IMR-90 (cell line): ENCODE measurements at regions not wholly inside any gene's neighbourhood (a gene's known extent, or its start where the extent isn't known, plus 50 kb on each side); places are given as distances from the start of the nearest gene placed in this dataset.

ENCODE experiments used
- ATAC-seq: fragments of 200-7000 bp; cut with Tn5 transposase; 2 replicates; pipeline ENCODE4 v1.9.1; 2020; ENCODE audit warnings: low read depth, mild to moderate bottlenecking, moderate library complexity
- BruUV-seq: library from RNA; stranded (reverse); fragments of 400-500 nt; replicated peaks from 2 replicates; lab custom pipeline; 2021; lab: Mats Ljungman, UMichigan
- CTCF ChIA-PET: fragments of 300-600 bp; formaldehyde crosslinking; extraction: SDS; loops from one replicate; lab custom pipeline; 2021; ENCODE audit warnings: antibody characterized with exemption; lab: Yijun Ruan, JAX
- POLR2A ChIA-PET: fragments of 300-600 bp; sonication (Branson Sonifier 250); formaldehyde crosslinking; loops from one replicate; lab custom pipeline; 2022; ENCODE audit warnings: antibody characterized with exemption; ENCODE audit not compliant: unreplicated experiment; lab: Charles Lee
- DNase-seq: peaks from one replicate; pipeline ENCODE4 v3.0.0; 2013
- H2AFZ ChIP-seq: replicated peaks from 2 replicates; pipeline ENCODE3; 2013; ENCODE audit warnings: low read length, mild to moderate bottlenecking; ENCODE audit not compliant: poor library complexity
- H2AK5ac ChIP-seq: 2 replicates; pipeline ENCODE4 v1.6.1; 2013; ENCODE audit warnings: low read depth, low read length, inconsistent platforms
- H2AK9ac ChIP-seq: replicated peaks from 2 replicates; pipeline ENCODE3; 2013; ENCODE audit warnings: mild to moderate bottlenecking, low read depth, low read length, moderate library complexity; ENCODE audit not compliant: poor library complexity
- H2BK120ac ChIP-seq: 2 replicates; pipeline ENCODE4 v1.6.1; 2013; ENCODE audit warnings: low read depth, low read length, inconsistent platforms
- H2BK15ac ChIP-seq: 3 replicates; pipeline ENCODE4 v1.6.1; 2013; ENCODE audit warnings: low read depth, low read length, inconsistent platforms
- H2BK20ac ChIP-seq: 2 replicates; pipeline ENCODE4 v1.6.1; 2013; ENCODE audit warnings: low read depth, mild to moderate bottlenecking, inconsistent platforms, low read length, moderate library complexity
- H2BK5ac ChIP-seq: 2 replicates; pipeline ENCODE4 v1.6.1; 2013; ENCODE audit warnings: mild to moderate bottlenecking, low read depth, low read length, inconsistent platforms; ENCODE audit not compliant: poor library complexity, severe bottlenecking
- H3K14ac ChIP-seq: replicated peaks from 2 replicates; pipeline ENCODE4 v1.6.1; 2013; ENCODE audit warnings: low read depth, low read length, inconsistent platforms
- H3K18ac ChIP-seq: 2 replicates; pipeline ENCODE4 v1.6.1; 2013; ENCODE audit warnings: low read depth, low read length, control low read depth
- H3K23ac ChIP-seq: 2 replicates; pipeline ENCODE4 v1.6.1; 2013; ENCODE audit warnings: low read depth, low read length, inconsistent platforms
- H3K27ac ChIP-seq: 2 replicates; pipeline ENCODE4 v1.5.1; 2013; ENCODE audit warnings: mild to moderate bottlenecking, control low read depth, low read length; ENCODE audit not compliant: insufficient read depth
- H3K27me3 ChIP-seq: 2 replicates; pipeline ENCODE4 v1.6.1; 2013; ENCODE audit warnings: low read length; ENCODE audit not compliant: control insufficient read depth, insufficient read depth
- H3K36me3 ChIP-seq: 2 replicates; pipeline ENCODE4 v1.6.1; 2013; ENCODE audit warnings: low read length, mixed read lengths; ENCODE audit not compliant: control insufficient read depth, insufficient read depth
- H3K4ac ChIP-seq: 2 replicates; pipeline ENCODE4 v1.6.1; 2013; ENCODE audit warnings: low read depth, low read length, inconsistent platforms
- H3K4me1 ChIP-seq: 2 replicates; pipeline ENCODE4 v1.6.1; 2013; ENCODE audit warnings: low read length, mixed read lengths; ENCODE audit not compliant: control insufficient read depth, insufficient read depth
- H3K4me2 ChIP-seq: 2 replicates; pipeline ENCODE4 v1.6.1; 2013; ENCODE audit warnings: low read depth, mild to moderate bottlenecking, control low read depth, low read length, moderate library complexity
- H3K4me3 ChIP-seq: 2 replicates; pipeline ENCODE4 v1.5.1; 2013; ENCODE audit warnings: low read depth, mild to moderate bottlenecking, control low read depth, low read length, moderate library complexity; ENCODE audit not compliant: insufficient read depth
- H3K56ac ChIP-seq: 2 replicates; pipeline ENCODE4 v1.6.1; 2013; ENCODE audit warnings: low read length, inconsistent platforms; ENCODE audit not compliant: insufficient read depth; ENCODE audit errors: extremely low read depth
- H3K79me1 ChIP-seq, 2 experiments: 2 replicates each; pipeline ENCODE4 v1.6.1; 2013; ENCODE audit warnings: low read length in 2 of 2, inconsistent platforms in 1 of 2, low read depth in 1 of 2
- H3K9ac ChIP-seq: 2 replicates; pipeline ENCODE4 v1.6.1; 2013; ENCODE audit warnings: low read depth, low read length, control low read depth
- H3K9me1 ChIP-seq: 2 replicates; pipeline ENCODE4 v1.6.1; 2013; ENCODE audit warnings: low read length, inconsistent platforms; ENCODE audit not compliant: insufficient read depth
- H3K9me3 ChIP-seq: 2 replicates; pipeline ENCODE4 v1.6.1; 2013; ENCODE audit warnings: low read length; ENCODE audit not compliant: control insufficient read depth, insufficient read depth
- H4K20me1 ChIP-seq: 2 replicates; pipeline ENCODE4 v1.6.1; 2013; ENCODE audit warnings: low read length, inconsistent platforms; ENCODE audit not compliant: insufficient read depth
- H4K5ac ChIP-seq: 2 replicates; pipeline ENCODE4 v1.6.1; 2013; ENCODE audit warnings: mild to moderate bottlenecking, low read depth, low read length, control low read depth
- H4K8ac ChIP-seq, 2 experiments: 2 replicates each; pipeline ENCODE4 v1.6.1; 2013; ENCODE audit warnings: low read depth in 2 of 2, low read length in 2 of 2, control low read depth in 1 of 2, inconsistent platforms in 1 of 2
- H4K91ac ChIP-seq: 2 replicates; pipeline ENCODE4 v1.6.1; 2013; ENCODE audit warnings: low read depth, low read length, inconsistent platforms; ENCODE audit not compliant: insufficient read depth
- BHLHE40 ChIP-seq: fragments of 150-350 bp; IDR thresholded peaks from 2 replicates; pipeline ENCODE4 v1.6.1; 2016; ENCODE audit warnings: mild to moderate bottlenecking, low read depth, low read length
- CEBPB ChIP-seq: IDR thresholded peaks from 2 replicates; pipeline ENCODE4 v1.6.1; 2012; ENCODE audit warnings: low read depth, low read length, improper control_type of control experiment
- CHD1 ChIP-seq: IDR thresholded peaks from 2 replicates; pipeline ENCODE4 v1.6.1; 2012; ENCODE audit warnings: low read depth, low read length, improper control_type of control experiment
- CTCF ChIP-seq: conservative IDR thresholded peaks from 2 replicates; pipeline ENCODE4 v1.5.1; 2012; ENCODE audit warnings: mild to moderate bottlenecking, low read depth, low read length, improper control_type of control experiment
- ELK1 ChIP-seq: fragments of 150-350 bp; IDR thresholded peaks from 2 replicates; pipeline ENCODE4 v1.6.1; 2016; ENCODE audit warnings: low read depth, mild to moderate bottlenecking, low read length, moderate library complexity, borderline replicate concordance
- FOS ChIP-seq: fragments of 150-350 bp; IDR thresholded peaks from 2 replicates; pipeline ENCODE4 v1.6.1; 2016; ENCODE audit warnings: low read depth, low read length
- MAFK ChIP-seq: IDR thresholded peaks from 2 replicates; pipeline ENCODE4 v1.6.1; 2012; ENCODE audit warnings: low read depth, low read length, improper control_type of control experiment
- MAZ ChIP-seq: IDR thresholded peaks from 2 replicates; pipeline ENCODE4 v1.6.1; 2012; ENCODE audit warnings: low read depth, mild to moderate bottlenecking, low read length, improper control_type of control experiment, moderate library complexity, borderline replicate concordance
- MXI1 ChIP-seq: IDR thresholded peaks from 2 replicates; pipeline ENCODE4 v1.6.1; 2012; ENCODE audit warnings: low read depth, mild to moderate bottlenecking, low read length, moderate library complexity, borderline replicate concordance
- NFE2L2 ChIP-seq: fragments of 150-350 bp; IDR thresholded peaks from 2 replicates; pipeline ENCODE4 v1.6.1; 2016; ENCODE audit warnings: low read depth, mild to moderate bottlenecking, low read length
- POLR2A ChIP-seq: IDR thresholded peaks from 2 replicates; pipeline ENCODE4 v1.6.1; 2012; ENCODE audit warnings: mild to moderate bottlenecking, low read depth, low read length
- RAD21 ChIP-seq: IDR thresholded peaks from 2 replicates; pipeline ENCODE4 v1.6.1; 2012; ENCODE audit warnings: low read length, improper control_type of control experiment
- RCOR1 ChIP-seq: IDR thresholded peaks from 2 replicates; pipeline ENCODE4 v1.6.1; 2012; ENCODE audit warnings: mild to moderate bottlenecking, low read length, improper control_type of control experiment; ENCODE audit not compliant: insufficient replicate concordance
- RFX5 ChIP-seq: IDR thresholded peaks from 2 replicates; pipeline ENCODE4 v1.8.0; 2012; ENCODE audit warnings: low read depth, mild to moderate bottlenecking, low read length, moderate library complexity
- SMC3 ChIP-seq: fragments of 150-350 bp; IDR thresholded peaks from 2 replicates; pipeline ENCODE4 v1.6.1; 2016; ENCODE audit warnings: low read depth, mild to moderate bottlenecking, antibody characterized with exemption, low read length, moderate library complexity
- USF2 ChIP-seq: fragments of 150-350 bp; IDR thresholded peaks from 2 replicates; pipeline ENCODE4 v1.6.1; 2017; ENCODE audit warnings: mild to moderate bottlenecking, antibody characterized with exemption, low read length, low read depth
- WGBS, 2 experiments: methylation state at CpG; one replicate each; pipeline versions ENCODE4 v1.1.5 to v1.1.7; 2013; ENCODE audit warnings: missing lambda C conversion rate in 2 of 2; ENCODE audit not compliant: insufficient read length in 1 of 2; ENCODE audit errors: extremely low coverage in 2 of 2; 5-methylcytosine and 5-hydroxymethylcytosine counted together
- dilution Hi-C: fragments of 300-500 bp; cut with HindIII; formaldehyde crosslinking; loops from one replicate; pipeline ENCODE4 v1.14.3; 2018; ENCODE audit warnings: low sequenced_read_pairs; ENCODE audit not compliant: unreplicated experiment
- in situ Hi-C: fragments of 300-500 bp; cut with MboI; formaldehyde crosslinking; loops from 3 replicates; pipeline ENCODE4 v1.14.3; 2019; ENCODE audit warnings: low sequenced_read_pairs, inconsistent platforms, mixed read lengths
- intact Hi-C: fragments of 100-400 bp; cut with micrococcal nuclease; formaldehyde crosslinking; loops from 2 replicates; pipeline ENCODE4 v1.10.0; 2022

- H3K4me3 ChIP-seq, result no peak overlapping the region
- dilution Hi-C loops, result no loop called here
- ChIA-PET POLR2A (no interaction called here), CTCF (no interaction called here)
- H3K9ac ChIP-seq, result no peak overlapping the region
- no CpG with 5 or more reads among the region's 1 CpG for WGBS, 2 experiments
- H3K4me2 ChIP-seq, result no peak overlapping the region
- no peak overlapping the region for H3K23ac ChIP-seq
- H3K9me3 ChIP-seq, result peaks cover 2% of the 10 kb centered on the region; the same call in 1 of the 2 replicates
- H3K4ac ChIP-seq, result no peak overlapping the region
- ATAC-seq (no peak), DNase-seq (no peak)
- H3K9me1 ChIP-seq, result no peaks in the 10 kb centered on the region
- H3K56ac ChIP-seq, result no peak overlapping the region
- no peak overlapping the region for H3K14ac ChIP-seq
- H2BK5ac ChIP-seq, result no peak overlapping the region
- H2AFZ ChIP-seq, result no peak overlapping the region
- no peaks in the 10 kb centered on the region for H3K36me3 ChIP-seq
- no peak overlapping the region for H4K8ac ChIP-seq
- TF ChIP-seq RAD21 (no peak), USF2 (no peak), SMC3 (no peak), MAFK (no peak), MAZ (no peak), BHLHE40 (no peak), ELK1 (no peak), CEBPB (no peak), RFX5 (no peak), RCOR1 (no peak), NFE2L2 (no peak), MXI1 (no peak), CTCF (no peak), POLR2A (no peak), CHD1 (no peak), FOS (no peak)
- H2AK9ac ChIP-seq, result no peak overlapping the region
- H3K27ac ChIP-seq, result no peak overlapping the region
- H3K79me1 ChIP-seq, result no peaks in the 10 kb centered on the region
- no peak overlapping the region for H3K18ac ChIP-seq
- no peak overlapping the region for H2BK15ac ChIP-seq
- no TSS peak for BruUV-seq
- no peaks in the 10 kb centered on the region for H3K4me1 ChIP-seq
- no peak overlapping the region for H4K91ac ChIP-seq
- H2AK5ac ChIP-seq, result no peak overlapping the region
- no peak overlapping the region for H2BK20ac ChIP-seq
- H3K27me3 ChIP-seq, result no peaks in the 10 kb centered on the region
- intact Hi-C loops, result no loop called here
- H2BK120ac ChIP-seq, result no peak overlapping the region
- no peaks in the 10 kb centered on the region for H4K20me1 ChIP-seq
- no peak overlapping the region for H4K5ac ChIP-seq
- in situ Hi-C loops, result no loop called here
These were observed 1691.2 kb downstream of the LRRC4C start for GRCh38 chr11:39768214-39768613.
